ENCODE measurements at regions not wholly inside any gene's neighbourhood (a gene's known extent, or its start where the extent isn't known, plus 50 kb on each side); places are given as distances from the start of the nearest gene placed in this dataset.

DNA sequence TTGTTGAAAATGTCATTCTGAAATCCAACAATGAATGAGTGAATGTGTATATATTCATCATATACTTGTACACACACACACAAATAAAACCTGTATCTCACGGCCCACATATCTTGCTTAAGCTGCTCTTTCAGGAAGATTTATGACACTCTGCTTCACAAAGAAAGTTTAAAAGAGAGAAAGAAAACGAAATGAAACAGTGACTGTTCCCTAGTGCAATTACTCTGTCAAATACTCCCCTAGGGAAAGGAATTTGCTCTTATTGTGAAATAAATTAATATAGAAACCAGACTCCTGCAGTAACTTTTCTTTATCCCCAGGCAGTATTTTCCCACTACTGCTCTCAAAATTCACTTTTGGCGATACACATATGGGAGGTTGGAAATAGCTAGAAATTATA, 329.1 kb downstream of the VPS13C start:
- H3K4me3 Mint-ChIP-seq: no peak overlapping the region
- Histone ChIP-seq H3K36me3 (ENCODE audit: control insufficient read depth, insufficient read depth, low read length) (no peaks in the 10 kb centered on the region), H3K9ac (ENCODE audit: extremely low read depth, low read length, poor library complexity, severe bottlenecking) (no peak overlapping the region), H3K9me3 (ENCODE audit: control insufficient read depth, low read length) (no peaks in the 10 kb centered on the region), H3K27ac (ENCODE audit: low read depth, low read length) (no peak overlapping the region), H3K27me3 (ENCODE audit: control insufficient read depth, insufficient read depth, low read length, poor library complexity, severe bottlenecking) (peaks cover 66% of the 10 kb centered on the region), H3K4me3 (ENCODE audit: low read length) (no peak overlapping the region), H3K4me1 (ENCODE audit: control insufficient read depth, insufficient read depth, low read length) (no peaks in the 10 kb centered on the region)
- H3K4me1 Mint-ChIP-seq: peaks cover 4% of the 10 kb centered on the region
- no peak for DNase-seq
- peaks cover 47% of the 10 kb centered on the region for H3K27me3 Mint-ChIP-seq (ENCODE audit: insufficient read depth)
- TF ChIP-seq, protein P1, sequence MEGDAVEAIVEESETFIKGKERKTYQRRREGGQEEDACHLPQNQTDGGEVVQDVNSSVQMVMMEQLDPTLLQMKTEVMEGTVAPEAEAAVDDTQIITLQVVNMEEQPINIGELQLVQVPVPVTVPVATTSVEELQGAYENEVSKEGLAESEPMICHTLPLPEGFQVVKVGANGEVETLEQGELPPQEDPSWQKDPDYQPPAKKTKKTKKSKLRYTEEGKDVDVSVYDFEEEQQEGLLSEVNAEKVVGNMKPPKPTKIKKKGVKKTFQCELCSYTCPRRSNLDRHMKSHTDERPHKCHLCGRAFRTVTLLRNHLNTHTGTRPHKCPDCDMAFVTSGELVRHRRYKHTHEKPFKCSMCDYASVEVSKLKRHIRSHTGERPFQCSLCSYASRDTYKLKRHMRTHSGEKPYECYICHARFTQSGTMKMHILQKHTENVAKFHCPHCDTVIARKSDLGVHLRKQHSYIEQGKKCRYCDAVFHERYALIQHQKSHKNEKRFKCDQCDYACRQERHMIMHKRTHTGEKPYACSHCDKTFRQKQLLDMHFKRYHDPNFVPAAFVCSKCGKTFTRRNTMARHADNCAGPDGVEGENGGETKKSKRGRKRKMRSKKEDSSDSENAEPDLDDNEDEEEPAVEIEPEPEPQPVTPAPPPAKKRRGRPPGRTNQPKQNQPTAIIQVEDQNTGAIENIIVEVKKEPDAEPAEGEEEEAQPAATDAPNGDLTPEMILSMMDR (conservative IDR thresholded peaks at IDR 0.05): no peak
- no peak overlapping the region for H3K27ac Mint-ChIP-seq
- WGBS, 2 experiments (ENCODE audit: insufficient coverage in 1 of 2, insufficient read length in 1 of 2): 92% methylated on average over 2 of the region's 3 CpGs; no CpG with 5 or more reads in 1 of the 2 experiments
- H3K9me3 Mint-ChIP-seq: no peaks in the 10 kb centered on the region
- no peaks in the 10 kb centered on the region for H3K36me3 Mint-ChIP-seq (ENCODE audit: low read depth)

DNA sequence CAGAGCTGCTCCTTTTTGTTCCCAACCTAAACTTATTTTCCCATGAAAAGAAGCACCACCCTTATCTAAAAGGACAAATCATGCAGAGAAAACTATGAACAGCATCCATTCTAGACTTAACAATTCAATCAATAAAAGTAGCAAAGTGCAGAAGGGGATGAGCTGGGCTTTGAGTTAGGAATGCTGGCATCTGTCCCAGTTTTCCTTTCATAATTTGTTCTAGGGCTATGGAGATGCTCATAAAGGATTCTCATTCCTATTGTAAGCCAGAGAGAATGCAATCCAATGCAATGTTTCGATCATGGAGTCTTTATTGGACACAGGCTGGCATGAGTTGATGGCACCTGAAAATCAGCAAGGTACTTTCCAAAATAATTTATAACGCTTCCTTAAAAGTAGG, 330.6 kb downstream of the VPS13C start:
- no peak overlapping the region for H3K27ac ChIP-seq (ENCODE audit: low read depth, low read length)
- WGBS, 2 experiments (ENCODE audit: insufficient coverage in 1 of 2, insufficient read length in 1 of 2): 94 to 100% methylated on average over 2 of the region's 2 CpGs
- no peak for DNase-seq
- H3K9ac ChIP-seq (ENCODE audit: extremely low read depth, low read length, poor library complexity, severe bottlenecking): no peak overlapping the region
- H3K36me3 ChIP-seq (ENCODE audit: control insufficient read depth, insufficient read depth, low read length): no peaks in the 10 kb centered on the region
- H3K4me3 Mint-ChIP-seq: no peak overlapping the region
- H3K4me3 ChIP-seq (ENCODE audit: low read length): no peak overlapping the region
- H3K27me3 ChIP-seq (ENCODE audit: control insufficient read depth, insufficient read depth, low read length, poor library complexity, severe bottlenecking): peaks cover 80% of the 10 kb centered on the region
- no peaks in the 10 kb centered on the region for H3K9me3 ChIP-seq (ENCODE audit: control insufficient read depth, low read length)
- no peak overlapping the region for H3K27ac Mint-ChIP-seq
- no peaks in the 10 kb centered on the region for H3K9me3 Mint-ChIP-seq
- no peaks in the 10 kb centered on the region for H3K36me3 Mint-ChIP-seq (ENCODE audit: low read depth)
- H3K27me3 Mint-ChIP-seq (ENCODE audit: insufficient read depth): peaks cover 58% of the 10 kb centered on the region
- TF ChIP-seq, protein P1 (conservative IDR thresholded peaks at IDR 0.05): no peak
- H3K4me1 Mint-ChIP-seq: peaks cover 12% of the 10 kb centered on the region
- H3K4me1 ChIP-seq (ENCODE audit: control insufficient read depth, insufficient read depth, low read length): no peaks in the 10 kb centered on the region

DNA sequence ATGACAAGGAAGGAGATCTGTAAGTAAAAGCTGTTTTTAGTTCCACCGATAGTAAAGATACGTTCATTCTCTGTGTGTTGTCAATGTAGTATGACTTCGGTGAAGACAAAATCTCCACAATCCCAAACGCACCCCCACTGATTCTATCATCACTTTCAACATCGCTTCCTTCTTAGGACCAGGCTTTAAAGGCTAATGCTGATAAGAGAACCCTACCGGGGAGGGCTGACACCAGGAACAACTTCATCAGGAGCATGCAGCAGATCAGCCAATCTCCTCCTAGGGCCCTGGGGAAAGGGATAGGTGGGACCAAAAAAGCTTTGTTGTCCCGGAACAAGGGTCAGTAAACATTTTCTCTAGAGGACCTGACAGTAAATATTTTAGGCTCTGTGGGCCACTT, 334.1 kb downstream of the VPS13C start:
- Mint-ChIP-seq H3K36me3 (ENCODE audit: low read depth) (no peaks in the 10 kb centered on the region), H3K27me3 (ENCODE audit: insufficient read depth) (peaks cover 84% of the 10 kb centered on the region), H3K4me3 (no peak overlapping the region), H3K27ac (no peak overlapping the region), H3K4me1 (peaks cover 12% of the 10 kb centered on the region), H3K9me3 (no peaks in the 10 kb centered on the region)
- 59 to 76% methylated on average over 2 to 6 of the region's 7 CpGs for WGBS, 2 experiments (ENCODE audit: insufficient coverage in 1 of 2, insufficient read length in 1 of 2)
- Histone ChIP-seq H3K9me3 (ENCODE audit: control insufficient read depth, low read length) (no peaks in the 10 kb centered on the region), H3K27me3 (ENCODE audit: control insufficient read depth, insufficient read depth, low read length, poor library complexity, severe bottlenecking) (peaks cover 99% of the 10 kb centered on the region), H3K4me3 (ENCODE audit: low read length) (no peak overlapping the region), H3K36me3 (ENCODE audit: control insufficient read depth, insufficient read depth, low read length) (no peaks in the 10 kb centered on the region), H3K4me1 (ENCODE audit: control insufficient read depth, insufficient read depth, low read length) (no peaks in the 10 kb centered on the region), H3K9ac (ENCODE audit: extremely low read depth, low read length, poor library complexity, severe bottlenecking) (no peak overlapping the region), H3K27ac (ENCODE audit: low read depth, low read length) (no peak overlapping the region)
- DNase-seq: peak; percentile 51
- TF ChIP-seq, protein P1 (conservative IDR thresholded peaks at IDR 0.05): no peak

Measured in endodermal cell (in vitro differentiated cells).